WERI-Rb-1 (cell line): ENCODE measurements at regions not wholly inside any gene's neighbourhood (a gene's known extent, or its start where the extent isn't known, plus 50 kb on each side); places are given as distances from the start of the nearest gene placed in this dataset.

ENCODE experiments used
- DNase-seq: peaks from one replicate; pipeline ENCODE4 v3.0.0-alpha.2; 2020
- H3K27ac ChIP-seq: fragments of 250-450 bp; sonication (Bioruptor Pico); 2 replicates; pipeline ENCODE4 v1.5.1; 2020; ENCODE audit warnings: mild to moderate bottlenecking, moderate library complexity
- H3K27me3 ChIP-seq: fragments of 250-450 bp; sonication (Bioruptor Pico); 2 replicates; pipeline ENCODE4 v1.5.1; 2021; ENCODE audit warnings: mild to moderate bottlenecking, low read depth, moderate library complexity; ENCODE audit not compliant: insufficient read depth, severe bottlenecking
- H3K36me3 ChIP-seq: fragments of 250-450 bp; sonication (Bioruptor Pico); 2 replicates; pipeline ENCODE4 v1.5.1; 2020; ENCODE audit warnings: mild to moderate bottlenecking, moderate library complexity
- H3K4me3 ChIP-seq: 2 replicates; pipeline ENCODE4 v1.5.1; 2011; ENCODE audit warnings: low read depth, mild to moderate bottlenecking, control low read depth, low read length
- H3K9me3 ChIP-seq: fragments of 250-450 bp; sonication (Bioruptor Pico); 2 replicates; pipeline ENCODE4 v1.5.1; 2021; ENCODE audit warnings: mild to moderate bottlenecking, moderate library complexity; ENCODE audit not compliant: severe bottlenecking
- CTCF ChIP-seq: IDR thresholded peaks from 2 replicates; pipeline ENCODE4 v1.5.1; 2011; ENCODE audit warnings: low read depth, mild to moderate bottlenecking, control low read depth, inconsistent platforms, low read length

- Histone ChIP-seq H3K27ac (no peak overlapping the region), H3K4me3 (no peak overlapping the region)
- DNase-seq = no peak
These were observed 100.0 kb upstream of the SLC25A33 start for GRCh38 chr1:9439074-9439761.

GRCh38 chr1:9440261-9440660, 99.0 kb upstream of the SLC25A33 start:
- TF ChIP-seq CTCF = no peak
- no peaks in the 10 kb centered on the region for H3K36me3 ChIP-seq
- no peaks in the 10 kb centered on the region for H3K9me3 ChIP-seq
- H3K4me3 ChIP-seq = no peak overlapping the region
- no peak for DNase-seq
- no peak overlapping the region for H3K27ac ChIP-seq
- no peaks in the 10 kb centered on the region for H3K27me3 ChIP-seq

More at GRCh38 chr1:9439074-9439761, 100.0 kb upstream of the SLC25A33 start:
- no peaks in the 10 kb centered on the region for H3K9me3 ChIP-seq
- no peaks in the 10 kb centered on the region for H3K27me3 ChIP-seq
- no peaks in the 10 kb centered on the region for H3K36me3 ChIP-seq
- no peak for TF ChIP-seq CTCF

- no peaks in the 10 kb centered on the region for H3K27me3 ChIP-seq
- H3K27ac ChIP-seq = no peak overlapping the region
- H3K9me3 ChIP-seq = no peaks in the 10 kb centered on the region
- no peaks in the 10 kb centered on the region for H3K36me3 ChIP-seq
- DNase-seq = no peak
- H3K4me3 ChIP-seq = no peak overlapping the region
- TF ChIP-seq CTCF = no peak
These were observed 98.5 kb upstream of the SLC25A33 start for GRCh38 chr1:9440763-9441194.

- TF ChIP-seq CTCF = no peak
- Histone ChIP-seq H3K4me3 (no peak overlapping the region), H3K27ac (no peak overlapping the region), H3K36me3 (no peaks in the 10 kb centered on the region), H3K9me3 (no peaks in the 10 kb centered on the region), H3K27me3 (no peaks in the 10 kb centered on the region)
- no peak for DNase-seq
These were observed 97.7 kb upstream of the SLC25A33 start for GRCh38 chr1:9441451-9442133.

GRCh38 chr1:9442278-9442846, 96.9 kb upstream of the SLC25A33 start:
- H3K4me3 ChIP-seq = no peak overlapping the region
- H3K36me3 ChIP-seq = no peaks in the 10 kb centered on the region
- H3K27me3 ChIP-seq = no peaks in the 10 kb centered on the region
- H3K27ac ChIP-seq = no peak overlapping the region; the same call in 1 of the 2 replicates
- no peak for DNase-seq
- TF ChIP-seq CTCF = no peak
- no peaks in the 10 kb centered on the region for H3K9me3 ChIP-seq
